Stimulated activated CD8-positive, alpha-beta memory T cell treated with anti-CD3 and anti-CD28 coated beads, Interleukin-7, amount 100 ng/mL, for 4 hours (primary cell): ENCODE measurements at regions not wholly inside any gene's neighbourhood (a gene's known extent, or its start where the extent isn't known, plus 50 kb on each side); places are given as distances from the start of the nearest gene placed in this dataset.

ENCODE experiments used
- DNase-seq, 2 donors: peaks; one replicate each; pipeline ENCODE4 v3.0.0-alpha.2; 2020; ENCODE audit warnings: low read depth in 2 of 2

- no peak for DNase-seq
Observed at GRCh38 chr7:94272821-94273583, 121.7 kb upstream of the COL1A2 start.

- no peak for DNase-seq
Observed at GRCh38 chr7:94274828-94275227, 119.9 kb upstream of the COL1A2 start.

- no peak for DNase-seq
Observed at GRCh38 chr7:94276027-94276426, 118.7 kb upstream of the COL1A2 start.

DNA sequence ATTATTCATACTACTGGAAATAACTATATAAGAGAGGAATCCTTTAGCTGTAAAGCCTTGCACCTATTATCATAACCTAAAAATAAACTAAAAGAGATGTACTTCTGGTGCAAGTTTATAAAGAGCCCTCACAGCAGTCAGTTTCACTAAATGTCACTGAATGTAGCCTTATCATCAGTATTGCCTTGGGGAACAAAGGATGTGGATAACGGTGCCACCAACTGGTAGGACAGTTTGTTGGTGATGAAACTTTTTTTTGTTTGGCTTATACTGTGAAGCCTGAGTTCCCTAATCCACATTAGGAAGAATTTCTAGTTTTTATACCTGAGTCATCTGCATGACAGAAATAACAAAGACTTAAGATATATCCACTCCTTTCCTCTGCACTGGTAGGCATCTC lies 117.9 kb upstream of the COL1A2 start:
- no peak for DNase-seq

GRCh38 chr7:94277236-94277635 lies 117.5 kb upstream of the COL1A2 start:
- no peak for DNase-seq

DNA sequence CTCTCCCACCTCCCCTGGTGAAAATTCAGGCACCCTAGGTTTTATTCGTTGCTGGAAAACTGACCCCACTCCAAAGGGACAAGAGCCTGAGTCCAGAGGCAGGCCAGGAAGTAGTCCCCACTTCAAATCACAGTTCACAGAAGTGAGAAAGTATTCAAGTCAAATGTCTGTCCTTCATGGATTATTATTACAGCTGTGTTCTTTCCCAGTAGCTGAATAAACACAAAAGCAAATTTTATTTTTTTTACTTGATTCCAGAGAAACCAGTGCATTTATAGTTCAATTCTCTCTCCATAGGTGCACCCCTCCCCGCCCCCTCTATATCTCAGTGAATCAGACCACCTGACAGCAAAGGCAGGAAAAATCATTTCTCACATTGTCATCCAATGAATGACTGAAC lies 113.8 kb upstream of the COL1A2 start:
- no peak for DNase-seq

GRCh38 chr7:94284104-94284503 lies 110.6 kb upstream of the COL1A2 start:
- no peak for DNase-seq

- no peak for DNase-seq
Observed at GRCh38 chr7:94286111-94286510, 108.6 kb upstream of the COL1A2 start.

- DNase-seq = no peak
Observed at GRCh38 chr7:94288096-94288495, 106.6 kb upstream of the COL1A2 start.

GRCh38 chr7:94289071-94289470 lies 105.6 kb upstream of the COL1A2 start:
- no peak for DNase-seq

DNA sequence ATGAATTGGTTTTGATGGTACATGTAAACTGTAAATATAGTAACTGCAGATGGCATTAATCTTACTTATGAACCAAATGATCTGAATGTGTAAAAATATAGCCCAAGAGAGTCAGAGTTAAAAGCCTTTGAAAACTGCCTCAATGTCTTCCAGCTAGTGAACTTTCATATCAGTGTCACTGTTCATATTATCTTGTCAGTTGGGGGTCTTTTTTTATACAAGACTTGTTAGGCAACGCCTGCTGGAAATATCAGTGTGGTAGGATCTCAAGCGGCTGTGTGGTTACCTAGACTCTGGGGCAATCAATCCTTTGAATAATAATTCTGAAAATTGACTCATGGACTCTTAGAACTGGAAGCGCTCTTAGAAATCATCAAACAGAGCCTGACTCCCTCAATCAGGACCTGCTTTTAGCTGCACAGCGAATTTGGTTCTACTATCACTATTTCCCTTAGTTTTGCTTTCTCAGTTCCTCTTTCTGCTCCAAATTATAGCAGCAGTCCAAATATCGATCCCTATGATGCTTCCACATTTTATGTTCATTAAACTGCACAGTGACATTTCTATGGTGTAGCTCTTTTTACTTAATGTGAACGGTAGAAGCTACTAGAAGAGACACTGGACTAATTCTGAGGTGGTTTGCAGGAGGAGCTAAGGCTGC lies 100.1 kb upstream of the COL1A2 start:
- DNase-seq = no peak

DNA sequence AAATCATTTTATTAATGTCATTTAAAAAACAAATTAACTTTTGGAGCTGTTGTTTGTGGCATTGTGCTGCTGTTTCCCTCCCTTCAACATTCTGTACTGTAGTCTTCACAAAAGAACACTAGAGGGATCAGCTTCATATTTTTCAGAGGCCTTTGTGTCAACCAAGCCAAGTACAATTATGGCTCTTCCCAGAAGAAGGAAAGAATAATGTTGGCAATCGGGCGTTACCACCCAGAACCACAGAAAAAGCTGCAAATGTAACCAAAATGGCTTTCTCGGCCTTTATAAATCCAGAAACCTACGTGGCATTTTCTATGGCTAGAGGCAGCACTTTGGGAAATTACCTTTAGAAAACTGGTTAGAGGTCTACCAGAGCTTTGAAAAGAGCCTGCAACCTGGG lies 98.8 kb upstream of the COL1A2 start:
- no peak for DNase-seq

DNA sequence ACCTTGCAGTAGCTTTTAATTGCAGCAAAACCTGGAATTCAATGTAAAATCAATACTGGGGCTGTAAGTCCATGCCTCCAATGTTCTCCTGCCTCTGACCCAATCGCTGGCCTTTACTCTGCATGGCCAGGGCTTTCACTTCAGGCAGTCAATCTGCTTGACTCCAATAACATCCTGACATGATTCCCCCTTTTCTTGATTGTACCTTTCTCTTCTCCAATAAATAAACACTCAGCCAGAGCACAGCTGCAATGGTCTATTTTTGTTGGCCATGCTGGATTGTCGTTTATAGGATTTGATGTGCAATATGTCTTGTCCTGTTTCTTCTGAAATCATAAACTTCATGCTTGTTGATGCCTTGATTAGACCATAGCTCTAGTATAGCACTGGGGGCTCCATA lies 97.8 kb upstream of the COL1A2 start:
- DNase-seq = no peak

DNA sequence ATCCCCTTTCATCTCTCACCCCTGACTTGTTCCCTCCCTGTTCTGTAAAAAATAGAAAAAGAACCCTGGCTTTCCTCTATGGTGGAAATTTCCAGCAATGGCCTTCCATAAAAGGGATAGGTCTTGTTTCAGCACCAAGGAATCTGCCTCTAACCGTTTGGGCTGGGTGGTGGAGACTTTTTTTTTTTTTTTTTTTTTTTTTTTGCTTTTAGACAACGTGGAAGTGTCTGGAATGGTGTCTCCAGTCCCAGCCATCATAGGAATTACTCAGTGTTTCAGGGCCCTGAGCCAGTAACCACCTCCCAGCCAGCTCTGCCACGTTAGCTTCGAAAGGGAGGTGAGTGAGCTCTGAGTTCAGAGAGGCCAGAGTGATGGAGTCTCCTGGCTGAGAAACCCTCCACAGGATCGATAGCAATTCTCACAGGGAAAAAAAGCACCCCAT lies 97.3 kb upstream of the COL1A2 start:
- DNase-seq = no peak

GRCh38 chr7:94298943-94299342 lies 95.8 kb upstream of the COL1A2 start:
- no peak for DNase-seq

GRCh38 chr7:94300176-94300835 lies 94.4 kb upstream of the COL1A2 start:
- no peak for DNase-seq

GRCh38 chr7:94301024-94301586 lies 93.6 kb upstream of the COL1A2 start:
- DNase-seq = no peak

GRCh38 chr7:94303118-94303517 lies 91.6 kb upstream of the COL1A2 start:
- no peak for DNase-seq

- DNase-seq = no peak
Observed at GRCh38 chr7:94303695-94304094, 91.0 kb upstream of the COL1A2 start.

GRCh38 chr7:94304878-94305277 lies 89.8 kb upstream of the COL1A2 start:
- no peak for DNase-seq

DNA sequence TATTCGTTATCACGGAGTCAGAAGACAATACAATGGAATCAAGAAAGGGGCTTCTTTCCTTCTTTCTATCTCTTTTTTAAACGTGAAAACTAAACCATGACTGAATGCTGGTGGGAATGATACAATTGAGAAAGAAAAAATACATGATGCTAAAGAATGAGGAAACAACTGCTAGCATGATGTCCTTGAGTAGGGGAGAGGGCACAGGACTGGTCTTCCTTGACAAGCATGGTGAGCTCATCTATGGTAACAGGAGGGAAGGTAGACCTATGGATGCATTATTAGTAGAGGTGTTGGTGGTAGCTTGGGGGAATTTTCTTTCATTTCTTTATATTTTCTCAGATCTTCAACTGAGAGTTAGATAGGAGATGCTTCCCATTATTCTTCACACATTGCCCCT lies 88.9 kb upstream of the COL1A2 start:
- DNase-seq = no peak

DNA sequence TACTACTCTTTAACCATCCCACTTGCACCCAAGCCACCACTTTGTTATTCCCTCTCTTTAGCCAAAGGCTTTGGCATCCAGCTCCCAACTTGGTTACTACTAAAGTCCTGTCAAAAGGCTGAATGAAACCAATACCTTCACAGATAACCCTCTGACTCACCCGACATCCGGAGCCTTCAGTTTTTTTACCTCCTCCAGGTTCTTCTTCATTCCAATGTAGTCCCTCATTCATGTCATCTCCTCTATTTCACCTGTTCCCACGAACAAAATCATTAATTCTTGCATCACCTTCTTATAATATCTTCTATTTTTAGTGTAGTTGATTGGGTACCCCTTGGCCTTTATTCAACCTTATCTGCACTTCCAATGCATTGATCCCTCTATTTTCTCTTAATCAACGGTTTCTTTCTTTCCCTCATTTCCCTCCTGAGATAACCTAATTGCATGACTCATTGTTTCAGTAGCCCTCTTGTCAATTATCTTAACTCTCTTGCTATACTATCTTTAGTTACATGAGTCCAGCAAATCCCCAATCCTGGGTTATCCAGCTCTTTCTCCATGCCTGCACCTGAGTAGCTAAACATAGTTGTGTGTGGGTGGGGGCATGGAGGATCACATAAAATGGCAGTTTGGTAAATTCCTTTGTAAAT lies 87.2 kb upstream of the COL1A2 start:
- no peak for DNase-seq
